Left cardiac atrium (tissue), 4 donors: ENCODE measurements at regions not wholly inside any gene's neighbourhood (a gene's known extent, or its start where the extent isn't known, plus 50 kb on each side); places are given as distances from the start of the nearest gene placed in this dataset.
A peak's percentile ranks its signal among the peaks of the same experiment; 100 is the strongest.
"Not testable (repeated sequence)": the region's sequence is repeated elsewhere in the genome, so short reads cannot be mapped to it uniquely, and the experiment has no call there.

Source experiments
- ATAC-seq, 2 donors: fragments of 200-7000 bp; cut with Tn5 transposase; one replicate each; pipeline ENCODE4 v1.9.1; 2020; ENCODE audit warnings: mild to moderate bottlenecking in 2 of 2, moderate library complexity in 2 of 2
- DNase-seq: peaks from one replicate; pipeline ENCODE4 v3.0.0-alpha.2; 2020
- intact Hi-C, 2 donors: fragments of 100-400 bp; cut with DNase I; formaldehyde crosslinking; loops; one replicate each; pipeline versions ENCODE4 v1.14.1 to v1.15.1; 2022 to 2023
- donor health status: DM: no; HTN: yes; CAD: no.
- donor health status: DM: no; HTN: yes; CAD: no; lungs with severe emphysema.
- donor health status: DM: yes; HTN: yes; CAD: no.
- donor health status: Dilated cardiomyopathy.

GRCh38 chr1:88514544-88515060 lies 169.5 kb upstream of the PKN2 start:
- intact Hi-C loops = no loop called here
- DNase-seq = no peak
- ATAC-seq = peak in 1 of 2 donors; percentile 27

GRCh38 chr1:88517499-88517898 lies 166.6 kb upstream of the PKN2 start:
- DNase-seq, intact Hi-C loops, ATAC-seq: not testable (repeated sequence)

- DNase-seq = no peak
- intact Hi-C loops = no loop called here
- peak; percentile 55 to 75 for ATAC-seq
These were observed 164.9 kb upstream of the PKN2 start for GRCh38 chr1:88519156-88519555.

- DNase-seq (no peak), ATAC-seq (no peak)
- intact Hi-C loops = no loop called here
These were observed 160.1 kb upstream of the PKN2 start for GRCh38 chr1:88523854-88524528.

DNA sequence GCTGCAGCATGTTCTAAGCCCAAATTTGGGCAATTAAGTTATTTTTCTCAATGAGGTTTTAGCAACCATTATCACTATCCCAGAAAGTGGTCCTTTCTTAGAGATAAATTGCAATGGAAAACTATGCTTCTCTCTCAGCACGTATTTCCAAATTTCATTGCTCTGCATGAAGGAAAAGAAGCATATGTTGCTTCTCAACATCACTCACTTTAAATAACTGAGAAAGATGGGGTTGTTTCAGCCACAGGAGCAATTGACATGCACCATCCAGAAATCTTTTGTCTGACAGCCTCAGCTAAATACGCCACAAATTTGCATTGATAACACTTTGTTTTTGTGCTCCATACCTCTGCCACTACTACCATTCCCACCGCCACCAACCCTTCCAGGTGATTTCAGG lies 157.6 kb upstream of the PKN2 start:
- no peak for ATAC-seq

GRCh38 chr1:88528792-88529191 lies 155.3 kb upstream of the PKN2 start:
- DNase-seq = no peak
- intact Hi-C loops = no loop called here
- no peak for ATAC-seq

More for the DNA sequence above, 157.6 kb upstream of the PKN2 start:
- intact Hi-C loops = no loop called here
- no peak for DNase-seq

GRCh38 chr1:88529581-88529980 lies 154.5 kb upstream of the PKN2 start:
- DNase-seq = no peak
- intact Hi-C loops = no loop called here
- ATAC-seq = no peak

- DNase-seq (no peak), ATAC-seq (no peak)
- intact Hi-C loops = no loop called here
These were observed 153.8 kb upstream of the PKN2 start for GRCh38 chr1:88530246-88530645.

GRCh38 chr1:88537787-88538186 lies 146.3 kb upstream of the PKN2 start:
- intact Hi-C loops = no loop called here
- ATAC-seq = no peak
- DNase-seq = no peak

GRCh38 chr1:88538222-88538899 lies 145.7 kb upstream of the PKN2 start:
- ATAC-seq = no peak
- intact Hi-C loops = no loop called here
- no peak for DNase-seq

- intact Hi-C loops = no loop called here
- no peak for ATAC-seq
- DNase-seq = no peak
These were observed 143.8 kb upstream of the PKN2 start for GRCh38 chr1:88540255-88540654.

- DNase-seq (no peak), ATAC-seq (no peak)
- intact Hi-C loops = no loop called here
These were observed 142.5 kb upstream of the PKN2 start for GRCh38 chr1:88541596-88541995.

DNA sequence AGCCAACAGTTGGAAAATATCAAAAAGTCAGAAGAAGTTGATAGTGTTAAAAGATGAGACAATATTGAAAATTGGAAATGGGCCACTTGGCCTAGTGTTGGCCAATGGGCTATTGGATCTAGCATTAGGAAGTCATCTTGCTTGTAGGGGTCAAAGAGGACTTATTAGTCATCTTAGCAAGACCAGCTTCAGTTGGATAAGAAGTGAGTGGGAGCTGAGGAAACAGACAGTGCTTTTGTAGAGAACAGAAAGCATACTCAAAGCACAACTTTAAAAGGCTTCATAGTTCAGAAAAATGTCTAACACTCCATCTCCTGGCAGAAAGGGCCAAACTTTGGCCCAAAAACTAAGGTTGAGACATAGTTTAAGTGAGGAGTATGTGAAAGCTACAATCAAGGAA lies 139.9 kb upstream of the PKN2 start:
- DNase-seq (no peak), ATAC-seq (peak in 1 of 2 donors; percentile 84)
- intact Hi-C loops = no loop called here

- ATAC-seq (no peak), DNase-seq (no peak)
- intact Hi-C loops = loop anchor here in 1 of 2 donors (5.0 kb wide), 1 partner anchor 367 kb away; no protein-coding TSS in a partner anchor
These were observed 134.5 kb upstream of the PKN2 start for GRCh38 chr1:88549536-88549935.

DNA sequence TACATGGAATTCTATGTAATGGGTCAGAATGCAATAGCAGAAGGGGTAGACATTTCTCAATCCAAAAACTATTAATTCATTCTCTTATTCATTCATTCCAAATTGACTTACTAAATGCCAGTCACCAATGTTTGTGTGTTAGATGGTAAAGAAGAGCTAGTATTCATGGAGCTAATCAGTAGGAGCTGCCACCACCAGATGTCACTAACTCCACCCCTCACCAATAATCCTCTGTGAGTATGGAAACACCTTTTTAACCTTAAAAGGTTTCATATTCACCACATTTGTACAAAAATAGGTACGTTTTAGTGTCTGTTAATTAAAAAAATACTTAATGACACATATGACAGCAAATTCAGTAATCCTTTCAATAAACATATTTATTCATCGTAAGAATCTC lies 131.8 kb upstream of the PKN2 start:
- ATAC-seq (no peak), DNase-seq (no peak)
- intact Hi-C loops = no loop called here

DNA sequence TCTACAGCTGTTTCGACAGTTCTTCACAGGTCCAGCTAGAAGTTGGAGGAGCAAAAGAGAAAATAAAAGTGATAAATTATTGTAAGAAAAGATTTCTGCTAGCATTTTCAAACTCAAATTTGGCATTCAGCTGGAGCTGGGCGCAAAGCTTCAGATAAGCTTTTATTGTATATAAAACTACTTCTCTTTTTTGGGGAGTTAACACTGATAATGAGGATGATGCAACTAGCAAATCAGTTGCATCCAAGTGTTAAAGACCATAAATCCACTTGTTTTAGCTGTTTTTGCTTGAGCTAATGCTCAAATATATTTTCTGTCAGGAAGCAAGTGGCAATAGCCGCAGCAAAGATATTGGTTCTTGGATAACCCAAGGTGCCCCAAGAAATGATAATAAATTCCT lies 127.1 kb upstream of the PKN2 start:
- DNase-seq (no peak), ATAC-seq (no peak)
- intact Hi-C loops = no loop called here

DNA sequence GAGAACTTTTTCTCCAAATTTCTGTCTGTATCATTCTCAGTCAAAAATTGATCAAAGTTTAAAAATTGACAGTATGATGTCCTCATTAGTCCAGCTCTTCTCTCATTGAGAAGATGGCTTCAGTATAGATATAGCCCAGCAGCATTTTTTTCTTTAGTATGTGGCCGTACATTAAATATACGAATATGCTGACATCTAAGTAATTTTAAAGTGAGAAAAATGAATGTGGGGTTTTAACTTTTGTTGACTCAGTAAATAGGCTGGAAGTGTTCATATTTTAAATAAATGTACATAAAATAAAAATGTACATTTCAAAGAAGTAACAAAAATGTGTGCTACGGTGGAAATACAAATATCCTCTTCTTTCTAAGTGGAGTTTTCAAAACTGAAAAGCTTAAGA lies 123.5 kb upstream of the PKN2 start:
- intact Hi-C loops = no loop called here

DNA sequence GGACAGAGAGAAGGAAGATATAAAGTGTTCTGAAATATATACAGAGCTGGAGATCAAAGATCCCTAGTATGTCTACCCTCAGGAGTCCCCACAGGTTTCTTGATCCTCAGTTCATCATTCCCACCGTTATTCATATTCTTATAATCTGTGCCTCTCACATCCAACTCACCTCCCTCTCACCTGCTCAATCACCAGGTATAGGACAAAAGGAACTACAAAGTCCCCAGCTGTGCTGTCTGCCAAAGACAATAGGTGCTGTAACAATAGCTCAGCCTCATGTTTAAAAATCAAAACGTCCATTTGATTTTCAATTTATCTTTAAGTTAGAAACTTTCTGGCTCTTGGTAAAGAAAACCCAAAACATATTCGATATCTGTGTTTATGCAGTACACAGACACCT lies 121.1 kb upstream of the PKN2 start:
- DNase-seq = no peak
- ATAC-seq = no peak
- intact Hi-C loops = no loop called here

More for the DNA sequence above, 123.5 kb upstream of the PKN2 start:
- ATAC-seq = no peak
- DNase-seq = no peak

GRCh38 chr1:88566615-88567387 lies 117.3 kb upstream of the PKN2 start:
- ATAC-seq = no peak
- intact Hi-C loops = no loop called here

DNA sequence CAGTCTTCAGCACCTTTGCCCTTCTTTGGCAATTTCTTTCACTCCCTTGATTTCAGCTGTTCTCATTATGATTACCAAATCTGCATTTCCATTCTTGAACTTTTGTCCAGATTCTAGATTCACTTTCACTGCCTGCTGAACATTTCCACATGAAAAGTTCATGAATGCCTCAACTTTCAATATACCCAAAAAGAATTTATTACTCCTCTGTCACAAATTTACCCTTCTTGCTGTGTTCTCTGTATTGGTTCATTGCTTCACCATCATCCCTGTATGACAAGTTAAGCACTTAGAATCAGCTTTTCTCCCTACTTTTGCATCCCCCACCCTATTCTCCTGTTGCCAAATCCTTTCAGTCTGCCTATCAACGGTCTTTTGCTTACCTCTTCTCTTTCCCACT lies 112.6 kb upstream of the PKN2 start:
- DNase-seq (no peak), ATAC-seq (peak in 1 of 2 donors; percentile 59)
- intact Hi-C loops = no loop called here

More at GRCh38 chr1:88566615-88567387, 117.3 kb upstream of the PKN2 start:
- no peak for DNase-seq
